Lower leg skin (tissue), 3 donors: ENCODE measurements at regions not wholly inside any gene's neighbourhood (a gene's known extent, or its start where the extent isn't known, plus 50 kb on each side); places are given as distances from the start of the nearest gene placed in this dataset.

Experiments
- POLR2A ChIP-seq, 2 donors: fragments of 450-650 bp; IDR thresholded peaks; one replicate each; pipeline ENCODE4 v1.6.1; 2016 to 2017; ENCODE audit warnings: antibody characterized with exemption in 2 of 2, mild to moderate bottlenecking in 1 of 2, moderate library complexity in 1 of 2
- TF ChIP-seq, protein P1 (sequence below), 3 donors: fragments of 450-650 bp; IDR thresholded peaks; one replicate each; pipeline ENCODE4 v1.5.1; 2016; ENCODE audit warnings: antibody characterized with exemption in 3 of 3, mild to moderate bottlenecking in 3 of 3, moderate library complexity in 2 of 3

DNA sequence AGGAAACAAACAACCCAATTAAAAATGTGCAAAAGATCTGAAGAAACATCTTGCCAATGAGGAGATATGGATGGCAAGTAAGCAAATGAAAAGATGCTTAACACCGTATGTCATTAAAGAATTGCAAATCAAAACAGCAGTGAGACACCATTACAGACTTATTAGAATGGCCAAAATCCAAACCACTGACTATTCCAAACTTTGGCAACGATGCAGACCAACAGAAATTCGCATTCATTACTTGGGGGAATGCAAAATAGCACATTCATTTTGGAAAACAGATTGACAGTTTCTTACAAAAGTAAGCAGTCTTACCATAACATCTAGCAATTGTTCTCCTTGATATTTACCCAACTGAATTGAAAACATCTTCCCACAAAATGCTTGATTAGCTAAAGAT lies 1118.7 kb downstream of the SUCLG1 start:
- TF ChIP-seq, protein P1, sequence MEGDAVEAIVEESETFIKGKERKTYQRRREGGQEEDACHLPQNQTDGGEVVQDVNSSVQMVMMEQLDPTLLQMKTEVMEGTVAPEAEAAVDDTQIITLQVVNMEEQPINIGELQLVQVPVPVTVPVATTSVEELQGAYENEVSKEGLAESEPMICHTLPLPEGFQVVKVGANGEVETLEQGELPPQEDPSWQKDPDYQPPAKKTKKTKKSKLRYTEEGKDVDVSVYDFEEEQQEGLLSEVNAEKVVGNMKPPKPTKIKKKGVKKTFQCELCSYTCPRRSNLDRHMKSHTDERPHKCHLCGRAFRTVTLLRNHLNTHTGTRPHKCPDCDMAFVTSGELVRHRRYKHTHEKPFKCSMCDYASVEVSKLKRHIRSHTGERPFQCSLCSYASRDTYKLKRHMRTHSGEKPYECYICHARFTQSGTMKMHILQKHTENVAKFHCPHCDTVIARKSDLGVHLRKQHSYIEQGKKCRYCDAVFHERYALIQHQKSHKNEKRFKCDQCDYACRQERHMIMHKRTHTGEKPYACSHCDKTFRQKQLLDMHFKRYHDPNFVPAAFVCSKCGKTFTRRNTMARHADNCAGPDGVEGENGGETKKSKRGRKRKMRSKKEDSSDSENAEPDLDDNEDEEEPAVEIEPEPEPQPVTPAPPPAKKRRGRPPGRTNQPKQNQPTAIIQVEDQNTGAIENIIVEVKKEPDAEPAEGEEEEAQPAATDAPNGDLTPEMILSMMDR (IDR thresholded peaks at IDR 0.05): no peak
- TF ChIP-seq POLR2A (IDR thresholded peaks at IDR 0.05): no peak
